SW480 (cell line): ENCODE measurements at regions not wholly inside any gene's neighbourhood (a gene's known extent, or its start where the extent isn't known, plus 50 kb on each side); places are given as distances from the start of the nearest gene placed in this dataset.
A peak's percentile ranks its signal among the peaks of the same experiment; 100 is the strongest.
"Not testable (repeated sequence)": the region's sequence is repeated elsewhere in the genome, so short reads cannot be mapped to it uniquely, and the experiment has no call there.

Source experiments
- DNase-seq: peaks from one replicate; pipeline ENCODE4 v3.0.0-alpha.2; 2016; ENCODE audit warnings: low spot score

DNA sequence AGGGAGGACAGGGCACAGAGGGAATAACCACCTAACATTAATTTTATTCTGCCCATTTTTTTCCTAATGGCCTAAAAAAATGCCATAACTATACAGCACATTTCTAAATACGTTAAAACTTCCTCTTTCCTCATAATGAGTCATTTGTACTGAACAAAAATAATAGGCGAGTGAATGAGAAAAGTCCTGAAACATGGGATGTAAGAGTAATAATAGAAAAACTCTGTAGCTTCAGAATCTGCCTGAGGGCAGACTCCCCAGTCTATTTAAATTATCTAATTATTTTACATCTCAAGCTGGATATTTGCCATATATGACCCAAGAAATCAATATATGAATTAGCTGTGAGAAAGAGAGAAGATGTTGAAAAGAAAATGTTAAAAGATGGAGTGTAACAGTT lies 285.1 kb downstream of the TMX3 start:
- DNase-seq, result no peak

DNA sequence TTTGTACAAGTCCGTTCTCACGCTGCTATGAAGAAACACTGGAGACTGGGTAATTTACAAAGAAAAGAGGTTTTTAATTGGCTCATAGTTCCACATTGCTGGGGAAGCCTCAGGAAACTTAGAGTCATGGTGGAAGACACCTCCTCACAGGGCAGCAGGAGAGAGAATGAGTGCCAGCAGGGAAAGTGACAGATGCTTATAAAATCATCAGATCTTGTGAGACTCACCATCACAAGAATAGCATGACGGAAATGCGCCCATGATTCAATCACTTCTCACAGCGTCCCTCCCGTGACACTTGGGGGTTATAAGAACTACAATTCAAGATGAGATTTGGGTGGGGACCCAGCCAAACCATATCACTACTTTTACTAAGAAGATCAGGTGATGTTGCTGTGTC lies 285.8 kb downstream of the TMX3 start:
- DNase-seq, result no peak

DNA sequence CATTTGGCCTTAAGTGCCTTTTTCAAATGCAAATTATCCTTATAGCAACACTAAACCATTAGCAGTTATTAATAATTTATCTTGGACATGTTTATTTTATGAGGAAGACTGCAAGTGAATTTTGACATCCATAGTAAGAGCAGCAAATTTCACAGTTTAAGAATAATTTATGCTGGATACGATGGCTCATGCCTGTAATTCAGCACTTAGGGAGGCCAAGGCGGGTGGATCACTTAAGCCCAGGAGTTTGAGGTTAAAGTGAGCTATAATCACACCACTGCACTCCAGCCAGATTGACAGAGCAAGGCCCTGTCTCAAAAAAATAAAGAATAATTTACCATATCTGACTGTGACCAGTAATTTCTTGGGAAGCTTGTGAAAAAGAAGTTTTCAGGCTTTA lies 286.2 kb downstream of the TMX3 start:
- DNase-seq, result no peak

DNA sequence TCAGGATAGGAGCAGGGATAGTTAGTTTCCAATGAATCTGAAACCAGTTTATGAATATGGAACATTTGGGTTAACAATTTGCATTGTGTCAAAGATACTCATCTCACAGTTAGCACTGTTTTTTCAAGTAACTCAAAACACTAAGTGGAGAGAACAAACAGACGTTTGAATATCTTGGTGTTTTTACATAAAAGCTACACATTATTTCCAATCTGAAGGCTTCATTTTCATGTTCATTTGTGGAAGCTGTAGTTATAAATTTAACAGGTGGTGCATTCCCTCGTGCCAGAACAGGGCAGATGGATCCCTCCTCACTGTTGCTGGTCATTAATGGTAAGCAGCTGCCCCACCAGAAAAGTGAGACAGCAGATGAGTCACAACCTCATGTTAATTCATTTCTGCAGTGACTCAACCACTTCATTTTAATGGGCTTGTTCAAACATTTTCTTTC lies 286.9 kb downstream of the TMX3 start:
- peak; percentile 40 for DNase-seq

DNA sequence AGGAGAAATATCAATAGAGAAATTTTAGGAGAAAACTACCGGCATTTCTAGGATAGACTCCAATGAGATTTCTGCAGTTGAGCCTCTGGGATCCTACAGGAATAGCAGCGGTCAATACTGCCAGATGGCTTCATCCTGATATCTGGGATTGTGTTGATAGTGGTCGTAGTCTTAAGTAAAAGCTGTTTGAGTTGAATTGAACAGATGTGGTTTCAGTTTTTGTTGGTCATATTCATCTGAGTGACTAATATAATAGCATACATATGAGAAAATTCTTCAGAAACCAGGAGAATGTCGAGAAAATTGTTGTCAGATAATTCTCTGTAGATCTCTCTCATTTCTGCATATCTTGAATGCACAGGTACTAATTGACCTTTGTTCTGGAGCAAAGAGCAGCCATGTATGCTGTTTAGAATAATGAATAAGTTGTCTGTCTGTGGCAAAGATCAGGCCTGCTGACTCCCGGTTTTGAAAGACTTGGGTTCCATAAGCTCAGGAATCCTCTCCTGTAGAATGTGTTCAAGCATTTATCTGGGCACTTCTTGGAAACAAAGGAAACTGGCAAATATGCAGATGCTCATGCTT lies 288.1 kb downstream of the TMX3 start:
- DNase-seq, result no peak

DNA sequence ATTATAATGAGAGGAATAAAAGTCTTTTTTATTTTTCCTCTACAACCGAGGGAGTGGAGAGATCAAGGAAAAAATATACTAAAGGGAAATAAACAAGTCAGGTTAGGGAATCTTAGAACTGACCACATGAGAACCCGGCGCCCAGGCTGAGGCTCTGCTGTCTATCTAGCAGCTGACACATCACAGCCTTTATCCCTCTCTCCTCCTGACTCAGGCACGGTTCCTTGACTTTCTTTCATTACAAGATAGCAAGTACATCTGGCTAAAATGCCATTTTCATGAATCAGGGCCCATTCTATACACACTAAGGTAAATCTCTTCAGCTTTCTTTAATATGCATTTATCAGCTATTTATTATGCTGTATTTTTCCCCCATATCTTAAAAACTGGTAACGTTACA lies 296.0 kb downstream of the TMX3 start:
- no peak for DNase-seq

DNA sequence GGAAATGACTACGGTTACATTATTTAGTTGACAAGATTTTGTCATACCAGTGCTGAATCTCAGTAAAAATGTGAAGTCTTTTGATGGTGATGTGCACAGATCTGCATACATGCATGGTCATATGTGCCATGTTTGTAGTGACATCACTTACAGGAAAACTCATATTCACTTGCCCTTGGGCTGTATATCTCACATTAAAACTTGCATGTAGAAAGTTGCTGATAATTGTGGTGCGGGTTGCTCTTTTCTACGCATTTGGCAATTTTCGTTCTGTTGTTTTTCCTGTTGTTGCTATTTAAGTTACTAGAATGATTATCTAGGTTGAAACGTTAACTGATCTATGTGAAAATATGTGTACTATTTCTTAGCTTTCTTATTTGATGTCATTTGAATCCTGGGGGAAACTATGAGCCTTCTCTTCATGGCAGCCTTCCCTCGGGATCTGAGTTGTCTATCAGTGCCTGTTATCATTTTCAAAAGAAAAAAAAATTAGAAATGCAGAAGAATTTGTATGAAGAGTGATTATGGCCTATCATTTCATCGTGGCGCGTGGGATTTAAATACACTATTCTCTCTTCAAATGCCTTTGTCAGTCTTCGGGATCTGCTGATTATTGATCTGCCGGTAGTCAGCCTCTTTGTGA lies 296.6 kb downstream of the TMX3 start:
- no peak for DNase-seq

DNA sequence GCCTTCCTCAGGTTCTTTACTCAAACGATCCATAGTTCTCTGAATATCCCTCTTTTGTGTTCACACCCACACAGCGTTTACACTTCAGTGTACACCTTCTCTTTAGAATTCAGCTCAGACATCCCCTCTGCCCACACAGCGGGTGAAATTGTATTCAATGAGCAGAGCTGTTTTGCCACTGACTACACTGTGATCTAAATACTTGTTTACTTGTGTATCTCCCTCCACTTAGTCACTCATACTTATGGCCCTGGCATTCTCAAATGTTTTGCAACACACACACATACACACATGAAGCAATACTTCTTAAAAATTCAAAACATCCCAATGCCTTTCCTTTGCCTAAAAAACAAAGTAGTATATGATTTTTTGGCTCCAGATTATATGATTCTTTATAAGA lies 297.1 kb downstream of the TMX3 start:
- DNase-seq, result no peak

DNA sequence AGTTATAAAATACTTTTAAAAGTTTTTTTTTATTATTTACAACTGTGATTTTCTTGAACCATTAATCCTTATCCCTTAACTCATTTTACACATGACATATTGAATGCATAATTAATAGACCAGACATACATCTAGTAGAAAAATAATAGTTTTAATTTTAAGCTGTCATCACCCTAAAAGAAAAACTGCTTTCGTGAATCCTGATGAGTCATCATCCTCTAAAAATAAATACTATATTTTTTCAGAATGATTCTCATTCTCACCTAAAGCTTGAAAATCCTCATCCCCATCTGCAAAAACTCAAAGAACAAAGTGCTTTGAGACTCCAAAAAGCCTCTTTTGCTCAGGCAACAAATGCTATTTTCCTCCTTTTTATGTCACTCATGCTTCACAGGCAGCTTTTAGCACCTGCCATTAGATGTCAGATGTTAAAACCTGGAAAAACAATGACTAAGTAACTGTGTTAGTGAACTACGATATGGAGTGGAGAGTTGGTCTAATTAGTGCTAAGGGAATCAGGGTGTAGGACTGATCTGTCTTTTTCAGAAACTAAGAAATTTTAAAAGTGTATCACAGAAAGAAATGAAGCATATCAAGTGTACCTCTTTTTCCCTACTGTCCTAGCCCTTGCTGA lies 297.6 kb downstream of the TMX3 start:
- DNase-seq, result no peak

DNA sequence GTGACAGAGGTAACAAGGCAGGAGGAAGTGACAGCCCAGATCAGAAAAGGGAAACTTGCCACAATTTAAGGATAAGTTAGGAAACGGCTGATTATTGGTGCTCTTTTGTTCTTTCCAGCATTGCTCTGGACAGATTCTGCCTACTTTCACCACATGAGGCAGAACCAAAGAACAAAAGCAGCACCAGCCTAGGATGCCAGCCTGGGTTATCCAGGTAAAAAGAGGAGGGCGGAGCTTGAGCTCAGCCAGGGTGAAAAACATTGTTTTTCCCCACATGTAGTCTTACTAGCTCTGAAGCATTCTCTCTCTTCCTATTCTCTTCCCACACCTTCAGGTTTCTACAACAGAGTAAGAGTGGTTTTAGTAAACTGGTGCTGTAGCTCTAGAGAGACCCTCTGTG lies 300.5 kb downstream of the TMX3 start:
- DNase-seq, result no peak

DNA sequence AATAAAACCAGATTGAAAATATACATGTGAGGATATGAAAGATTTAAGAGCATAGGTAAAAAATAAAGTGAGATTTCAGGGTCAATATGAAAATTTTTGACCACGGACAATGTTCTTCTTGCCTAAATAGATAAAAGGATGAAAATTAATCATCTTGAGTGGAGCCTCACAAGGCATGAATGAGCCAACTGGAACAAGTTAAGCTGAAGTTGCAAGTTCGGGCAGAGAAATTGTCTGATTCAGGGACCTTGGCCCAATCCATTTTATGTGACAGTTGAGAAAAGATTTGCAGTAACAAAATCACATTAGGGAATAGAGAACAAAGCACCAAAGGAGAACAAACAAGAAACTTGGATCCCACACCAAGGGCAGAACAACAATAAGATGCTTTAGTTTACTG lies 305.3 kb downstream of the TMX3 start:
- no peak for DNase-seq

DNA sequence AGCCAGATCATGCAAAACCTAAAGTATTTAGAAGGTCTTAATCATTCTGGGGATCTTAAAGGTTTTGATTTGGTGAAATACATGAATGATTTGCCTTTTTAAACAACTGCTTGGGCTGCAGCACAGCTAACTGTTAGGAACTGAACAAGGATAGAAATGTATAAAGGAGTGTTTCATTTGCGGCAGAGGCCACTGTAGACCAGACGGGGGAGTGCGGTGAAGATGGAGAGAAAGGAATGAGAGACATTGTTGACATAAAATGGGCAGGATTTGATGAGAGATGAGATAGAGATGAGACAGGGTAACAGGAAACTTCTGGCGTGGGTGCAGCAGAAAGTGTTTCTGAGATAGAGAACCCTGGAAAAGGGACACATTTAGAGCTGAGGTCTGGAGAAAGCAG lies 308.1 kb downstream of the TMX3 start:
- DNase-seq, result no peak

DNA sequence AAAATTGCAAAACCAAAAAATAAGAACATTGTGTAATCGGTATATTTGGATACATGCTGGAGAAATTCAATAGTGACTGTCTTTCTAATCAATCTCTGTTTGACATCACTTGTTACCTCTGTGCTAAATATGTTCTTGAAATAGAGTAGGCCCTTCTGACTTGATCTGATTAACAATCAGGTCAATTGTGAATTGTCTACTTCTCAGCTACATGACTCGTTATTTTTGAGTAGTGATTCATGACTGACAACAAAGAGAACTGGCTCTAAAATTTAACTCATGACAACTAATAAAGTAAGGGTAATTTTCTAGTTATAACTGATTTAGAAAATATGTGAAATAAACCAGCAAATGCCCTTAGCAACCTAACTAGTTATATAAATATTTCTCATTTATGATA lies 312.1 kb downstream of the TMX3 start:
- no peak for DNase-seq

DNA sequence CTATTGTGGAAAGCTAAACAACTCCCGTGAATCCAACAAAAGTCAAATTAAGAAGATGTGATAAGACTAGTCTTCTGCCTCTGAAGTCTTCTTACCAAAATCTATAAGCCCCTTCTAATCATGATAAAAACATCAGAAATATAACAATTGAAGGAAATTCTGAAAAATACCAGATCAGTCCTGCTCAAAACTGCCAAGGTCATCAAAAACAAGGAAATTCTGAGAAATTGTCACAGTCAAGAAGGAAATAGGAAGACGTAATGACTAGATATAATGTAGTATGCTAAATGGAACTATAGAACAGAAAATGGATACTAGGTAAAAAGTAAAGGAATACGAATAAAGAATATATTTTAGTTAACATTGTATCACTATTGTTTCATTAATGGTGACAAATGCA lies 314.0 kb downstream of the TMX3 start:
- no peak for DNase-seq

DNA sequence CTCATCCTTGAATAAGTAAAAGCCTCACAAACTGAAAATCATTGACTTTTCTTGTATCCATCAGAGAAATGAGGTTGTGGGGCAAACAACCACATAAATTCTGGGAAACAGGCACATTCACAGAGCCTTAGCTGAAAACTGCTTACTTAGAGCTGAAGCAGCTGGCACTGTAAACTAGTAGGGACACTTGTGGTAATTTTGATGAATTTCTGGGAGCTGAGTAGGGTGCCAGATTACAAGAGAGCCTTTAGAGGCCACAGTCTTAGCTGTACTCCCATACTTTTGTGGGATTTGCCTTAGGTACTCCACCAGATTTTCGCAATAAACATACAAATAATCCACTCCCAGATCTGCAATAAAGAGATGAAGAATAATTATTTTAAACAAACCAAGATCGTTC lies 315.2 kb downstream of the TMX3 start:
- no peak for DNase-seq

DNA sequence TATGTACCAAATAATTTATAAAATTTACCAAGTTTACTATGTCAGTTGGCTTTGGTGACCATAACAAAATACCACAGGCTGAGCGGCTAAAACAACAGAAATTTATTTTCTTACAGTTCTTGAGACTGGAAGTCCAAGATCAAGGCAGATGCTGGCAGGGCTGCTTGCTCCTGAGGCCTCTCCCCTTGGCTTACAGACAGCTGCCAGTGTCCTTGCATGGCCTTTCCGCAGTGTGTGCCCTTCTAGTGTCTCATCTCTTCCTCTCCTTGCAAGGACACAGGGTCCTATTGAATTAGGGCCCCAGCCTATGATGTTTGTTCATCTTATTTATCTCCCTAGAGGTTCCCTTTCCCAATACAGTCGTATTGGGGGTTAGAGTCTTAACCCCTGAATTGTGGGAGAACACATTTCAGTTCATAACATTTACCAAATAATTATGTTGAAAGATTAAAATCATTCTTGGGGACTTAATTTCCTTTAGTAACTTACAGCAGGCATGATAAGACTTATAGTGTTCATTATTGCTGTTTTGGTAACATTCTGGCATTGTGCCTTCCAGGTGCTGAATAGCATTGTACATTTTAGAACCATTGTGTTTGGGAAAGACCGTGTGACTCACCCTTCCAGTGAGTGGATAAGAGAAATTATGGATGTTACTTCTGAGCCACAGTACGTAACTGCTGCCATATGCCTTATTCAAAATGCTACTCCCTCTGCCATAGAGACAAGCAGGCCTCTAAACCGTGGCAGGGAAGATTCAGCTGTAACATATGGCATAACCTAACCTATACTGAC lies 317.5 kb downstream of the TMX3 start:
- DNase-seq, result no peak

DNA sequence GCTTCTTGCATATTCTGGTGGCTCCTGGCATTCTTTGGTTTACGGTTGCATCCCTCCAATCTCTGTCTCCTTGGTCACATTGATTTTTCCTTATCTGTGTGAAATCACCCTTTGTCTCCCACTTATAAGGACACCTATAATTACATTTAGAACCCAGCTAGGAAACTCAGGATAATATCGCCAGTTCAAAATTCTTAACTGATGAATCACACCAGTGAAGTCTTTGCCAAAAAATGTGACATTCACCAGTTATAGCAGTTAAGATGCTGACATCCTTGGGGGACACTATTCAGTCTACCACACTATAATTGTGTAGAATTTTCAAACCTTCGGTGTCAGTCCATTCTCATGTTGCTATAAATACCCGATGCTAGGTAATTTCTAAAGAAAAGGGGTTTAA lies 320.2 kb downstream of the TMX3 start:
- DNase-seq, result no peak

DNA sequence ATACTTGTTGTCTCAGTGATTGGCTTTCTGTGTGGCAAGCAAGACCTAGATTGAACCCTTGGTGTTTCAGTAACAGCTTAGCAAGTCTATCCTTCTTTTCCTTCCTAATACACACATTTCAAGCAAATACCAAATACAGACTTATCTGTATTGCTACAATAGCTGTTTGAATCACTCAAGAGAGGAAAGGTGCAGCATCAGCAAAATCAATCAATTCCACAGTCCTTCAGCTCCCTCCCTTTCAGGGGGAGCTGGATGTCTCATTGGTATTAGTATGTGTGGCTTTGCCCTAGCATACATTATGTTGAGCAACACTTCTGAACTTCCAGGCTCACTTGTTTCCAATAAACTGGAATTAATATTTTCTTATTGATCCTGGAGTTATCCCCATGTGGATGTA lies 323.1 kb downstream of the TMX3 start:
- DNase-seq, result no peak

DNA sequence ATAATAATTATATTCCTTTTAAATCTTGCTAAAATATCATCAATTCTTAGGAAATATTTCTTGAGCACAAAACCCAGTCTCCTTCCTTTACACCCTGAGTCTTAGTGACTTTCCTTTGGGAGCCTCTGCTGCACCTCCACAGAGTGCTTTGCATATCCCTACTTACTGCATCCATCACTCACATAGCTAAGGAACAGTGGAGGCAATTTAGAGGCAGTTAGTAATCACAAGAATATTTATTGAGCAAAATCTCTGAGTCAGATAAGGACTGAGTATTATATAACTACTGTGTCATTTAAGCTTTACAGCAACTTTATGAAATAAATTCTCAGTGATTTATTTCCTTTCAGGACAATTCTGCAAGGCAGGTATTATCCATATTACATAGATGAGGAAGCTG lies 327.7 kb downstream of the TMX3 start:
- DNase-seq, result no peak

DNA sequence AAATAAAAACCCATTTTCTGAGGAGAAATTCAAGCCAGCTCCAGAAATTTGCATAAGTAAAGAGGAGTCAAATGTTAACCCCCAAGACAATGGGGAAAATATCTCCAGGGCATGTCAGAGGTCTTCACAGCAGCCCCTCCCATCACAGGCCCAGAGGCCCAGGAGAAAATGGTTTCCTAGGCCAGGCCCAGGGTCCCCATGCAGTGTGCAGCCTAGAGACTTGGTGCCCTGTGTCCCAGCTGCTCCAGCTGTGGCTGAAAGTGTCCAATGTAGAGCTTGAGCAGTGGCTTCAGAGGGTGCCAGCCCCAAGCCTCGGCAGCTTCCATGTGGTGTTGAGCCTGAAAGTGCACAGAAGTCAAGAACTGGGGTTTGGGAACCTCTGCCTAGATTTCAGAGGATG lies 330.9 kb downstream of the TMX3 start:
- DNase-seq, result not testable (repeated sequence)

DNA sequence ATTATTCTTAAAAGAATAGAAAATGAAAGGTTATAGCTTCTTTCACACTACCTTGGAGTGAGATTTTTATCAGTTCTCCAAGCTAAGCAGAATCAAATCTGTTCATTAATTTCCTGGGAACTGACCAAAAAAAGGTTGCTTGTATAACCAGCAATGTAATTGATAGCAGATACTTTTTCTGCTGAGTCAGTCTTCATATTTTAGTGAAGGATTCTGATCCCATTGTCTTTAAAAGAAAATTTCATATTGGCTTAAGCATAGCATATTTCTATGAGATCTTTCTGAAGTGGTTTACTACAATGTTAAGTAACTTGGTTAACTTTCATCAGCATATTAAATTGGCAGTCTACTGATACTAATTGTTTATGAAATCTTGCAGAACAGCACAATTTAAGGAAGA lies 338.0 kb downstream of the TMX3 start:
- no peak for DNase-seq

DNA sequence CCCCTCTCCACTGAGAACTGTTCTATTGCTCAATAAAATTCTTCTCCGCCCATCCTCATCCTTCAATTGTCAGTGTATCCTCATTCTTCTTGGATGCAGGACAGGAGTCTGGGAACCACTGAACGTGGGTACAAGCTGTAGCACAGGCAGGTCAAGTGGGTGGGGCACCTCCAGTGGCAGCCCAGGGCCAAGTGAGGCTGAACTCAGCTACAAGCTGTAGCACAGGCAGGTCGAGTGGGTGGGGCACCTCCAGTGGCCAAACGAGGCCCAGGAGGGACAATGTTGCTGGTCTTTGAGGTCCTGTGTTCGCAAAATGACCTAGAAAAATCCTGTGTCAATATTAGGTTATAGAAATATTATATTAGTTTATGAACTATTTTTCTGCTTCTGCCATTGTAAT lies 352.0 kb downstream of the TMX3 start:
- no peak for DNase-seq

DNA sequence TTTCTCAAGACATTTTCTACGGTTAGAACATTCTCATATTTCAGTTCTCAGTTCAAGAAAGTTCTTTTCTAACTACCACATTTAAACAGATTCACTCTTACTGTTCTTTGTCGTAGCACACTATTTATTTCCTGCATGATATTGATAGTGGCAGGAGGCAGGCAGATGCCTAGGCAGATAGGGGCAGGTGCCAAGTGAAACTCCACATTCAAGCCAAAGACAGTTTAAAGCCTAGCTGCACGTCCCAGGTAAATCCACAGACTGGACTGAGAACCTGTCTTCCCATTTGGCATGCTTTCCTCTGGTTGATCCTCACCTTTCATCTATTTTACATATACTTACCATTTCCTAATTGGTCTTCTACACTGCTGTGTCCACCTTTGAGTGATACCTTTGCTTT lies 359.3 kb downstream of the TMX3 start:
- no peak for DNase-seq
